ENCODE measurements at regions not wholly inside any gene's neighbourhood (a gene's known extent, or its start where the extent isn't known, plus 50 kb on each side); places are given as distances from the start of the nearest gene placed in this dataset.

DNA sequence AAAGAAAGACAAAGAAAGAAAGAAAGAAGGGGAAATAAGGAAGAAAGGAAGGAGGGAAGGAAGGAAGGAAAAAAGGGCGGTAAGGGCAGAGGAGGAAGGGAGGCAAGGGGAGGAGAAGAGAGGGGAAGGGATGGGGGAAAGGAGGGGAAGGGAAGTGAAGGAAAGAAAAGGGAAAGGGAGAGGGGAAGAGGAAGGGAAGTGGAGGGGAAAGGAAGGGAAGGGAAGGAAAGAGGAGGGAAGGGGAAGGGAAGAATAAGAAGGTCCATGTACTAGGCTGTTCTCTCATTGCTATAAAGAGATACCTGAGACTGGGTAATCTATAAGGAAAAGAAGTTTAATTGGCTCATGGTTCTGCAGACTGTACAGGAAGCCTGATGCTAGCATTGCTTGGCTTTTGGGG, 217.1 kb downstream of the ENC1 start:
- POLR2A ChIA-PET, result no interaction called here
- Histone ChIP-seq H4K20me1 (ENCODE audit: control insufficient read depth, insufficient read depth) (no peaks in the 10 kb centered on the region), H3K27ac (ENCODE audit: control insufficient read depth, insufficient read depth) (no peak overlapping the region), H3K9me3 (replicated peaks; ENCODE audit: control insufficient read depth, insufficient read depth, low read length) (no peaks in the 10 kb centered on the region; the same call in 2 of the 3 replicates), H3K9ac (ENCODE audit: control insufficient read depth, insufficient read depth, low read length) (no peak overlapping the region), H2AFZ (ENCODE audit: control insufficient read depth, low read depth, low read length) (no peak overlapping the region), H3K4me3 (no peak overlapping the region), H3K27me3 (replicated peaks in 1 of 2; ENCODE audit: control insufficient read depth in 2 of 2, insufficient read depth in 2 of 2, low read length in 1 of 2) (no peaks in the 10 kb centered on the region), H3K79me2 (ENCODE audit: control insufficient read depth, insufficient read depth, low read length) (no peaks in the 10 kb centered on the region), H3K4me2 (ENCODE audit: control insufficient read depth, insufficient read depth) (no peak overlapping the region), H3K4me1 (ENCODE audit: control insufficient read depth, insufficient read depth, low read length) (no peaks in the 10 kb centered on the region), H3K36me3 (ENCODE audit: control insufficient read depth in 2 of 2, insufficient read depth in 2 of 2, low read length in 1 of 2) (no peaks in the 10 kb centered on the region)
- CTCF ChIA-PET, result no interaction called here
- BruUV-seq (replicated peaks), result no TSS peak
- no peak for DNase-seq (ENCODE audit: low read depth, low spot score)
- intact Hi-C loops (cut with micrococcal nuclease; ENCODE audit: unreplicated experiment) (no loop called here), in situ Hi-C loops (cut with MboI) (no loop called here)
- RAD21 ChIA-PET (ENCODE audit: unreplicated experiment), result no interaction called here
- FAIRE-seq, result no peak
- SMC1A ChIA-PET (ENCODE audit: uncharacterized antibody, unreplicated experiment), result no interaction called here
- no peak for ATAC-seq
- TF ChIP-seq, protein P1, sequence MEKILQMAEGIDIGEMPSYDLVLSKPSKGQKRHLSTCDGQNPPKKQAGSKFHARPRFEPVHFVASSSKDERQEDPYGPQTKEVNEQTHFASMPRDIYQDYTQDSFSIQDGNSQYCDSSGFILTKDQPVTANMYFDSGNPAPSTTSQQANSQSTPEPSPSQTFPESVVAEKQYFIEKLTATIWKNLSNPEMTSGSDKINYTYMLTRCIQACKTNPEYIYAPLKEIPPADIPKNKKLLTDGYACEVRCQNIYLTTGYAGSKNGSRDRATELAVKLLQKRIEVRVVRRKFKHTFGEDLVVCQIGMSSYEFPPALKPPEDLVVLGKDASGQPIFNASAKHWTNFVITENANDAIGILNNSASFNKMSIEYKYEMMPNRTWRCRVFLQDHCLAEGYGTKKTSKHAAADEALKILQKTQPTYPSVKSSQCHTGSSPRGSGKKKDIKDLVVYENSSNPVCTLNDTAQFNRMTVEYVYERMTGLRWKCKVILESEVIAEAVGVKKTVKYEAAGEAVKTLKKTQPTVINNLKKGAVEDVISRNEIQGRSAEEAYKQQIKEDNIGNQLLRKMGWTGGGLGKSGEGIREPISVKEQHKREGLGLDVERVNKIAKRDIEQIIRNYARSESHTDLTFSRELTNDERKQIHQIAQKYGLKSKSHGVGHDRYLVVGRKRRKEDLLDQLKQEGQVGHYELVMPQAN (conservative IDR thresholded peaks at IDR 0.05), result no peak
- TF ChIP-seq TAF1 (IDR thresholded peaks at IDR 0.05; ENCODE audit: borderline replicate concordance, low read depth, low read length), result no peak
- TF ChIP-seq GATAD2B (conservative IDR thresholded peaks at IDR 0.05; ENCODE audit: low read depth), result no peak
- no peak for TF ChIP-seq BCL11A (IDR thresholded peaks at IDR 0.05; ENCODE audit: low read depth, low read length)
- no peak for TF ChIP-seq NR2C1 (IDR thresholded peaks at IDR 0.05)
- TF ChIP-seq HDAC6 (IDR thresholded peaks at IDR 0.05; ENCODE audit: unreplicated experiment), result no peak
- TF ChIP-seq NFYA (IDR thresholded peaks at IDR 0.05; ENCODE audit: borderline replicate concordance, low read depth, low read length), result no peak
- no peak for TF ChIP-seq ATF7 (IDR thresholded peaks at IDR 0.05; ENCODE audit: low read depth)
- TF ChIP-seq, protein P2, sequence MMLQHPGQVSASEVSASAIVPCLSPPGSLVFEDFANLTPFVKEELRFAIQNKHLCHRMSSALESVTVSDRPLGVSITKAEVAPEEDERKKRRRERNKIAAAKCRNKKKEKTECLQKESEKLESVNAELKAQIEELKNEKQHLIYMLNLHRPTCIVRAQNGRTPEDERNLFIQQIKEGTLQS (IDR thresholded peaks at IDR 0.05; ENCODE audit: borderline replicate concordance, extremely low read depth, low read depth, low read length), result no peak
- no peak for TF ChIP-seq MXI1 (IDR thresholded peaks at IDR 0.05; ENCODE audit: low read depth, low read length)
- TF ChIP-seq, protein P3, sequence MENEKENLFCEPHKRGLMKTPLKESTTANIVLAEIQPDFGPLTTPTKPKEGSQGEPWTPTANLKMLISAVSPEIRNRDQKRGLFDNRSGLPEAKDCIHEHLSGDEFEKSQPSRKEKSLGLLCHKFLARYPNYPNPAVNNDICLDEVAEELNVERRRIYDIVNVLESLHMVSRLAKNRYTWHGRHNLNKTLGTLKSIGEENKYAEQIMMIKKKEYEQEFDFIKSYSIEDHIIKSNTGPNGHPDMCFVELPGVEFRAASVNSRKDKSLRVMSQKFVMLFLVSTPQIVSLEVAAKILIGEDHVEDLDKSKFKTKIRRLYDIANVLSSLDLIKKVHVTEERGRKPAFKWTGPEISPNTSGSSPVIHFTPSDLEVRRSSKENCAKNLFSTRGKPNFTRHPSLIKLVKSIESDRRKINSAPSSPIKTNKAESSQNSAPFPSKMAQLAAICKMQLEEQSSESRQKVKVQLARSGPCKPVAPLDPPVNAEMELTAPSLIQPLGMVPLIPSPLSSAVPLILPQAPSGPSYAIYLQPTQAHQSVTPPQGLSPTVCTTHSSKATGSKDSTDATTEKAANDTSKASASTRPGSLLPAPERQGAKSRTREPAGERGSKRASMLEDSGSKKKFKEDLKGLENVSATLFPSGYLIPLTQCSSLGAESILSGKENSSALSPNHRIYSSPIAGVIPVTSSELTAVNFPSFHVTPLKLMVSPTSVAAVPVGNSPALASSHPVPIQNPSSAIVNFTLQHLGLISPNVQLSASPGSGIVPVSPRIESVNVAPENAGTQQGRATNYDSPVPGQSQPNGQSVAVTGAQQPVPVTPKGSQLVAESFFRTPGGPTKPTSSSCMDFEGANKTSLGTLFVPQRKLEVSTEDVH (IDR thresholded peaks at IDR 0.05; ENCODE audit: low read depth, partially characterized antibody), result no peak
- TF ChIP-seq HDGF (IDR thresholded peaks at IDR 0.05), result no peak
- no peak for TF ChIP-seq CBFB (IDR thresholded peaks at IDR 0.05; ENCODE audit: low read depth)
- no peak for TF ChIP-seq PAX8 (IDR thresholded peaks at IDR 0.05)
- TF ChIP-seq TBL1XR1 (IDR thresholded peaks at IDR 0.05; ENCODE audit: low read depth, low read length), result no peak
- TF ChIP-seq, protein P4, sequence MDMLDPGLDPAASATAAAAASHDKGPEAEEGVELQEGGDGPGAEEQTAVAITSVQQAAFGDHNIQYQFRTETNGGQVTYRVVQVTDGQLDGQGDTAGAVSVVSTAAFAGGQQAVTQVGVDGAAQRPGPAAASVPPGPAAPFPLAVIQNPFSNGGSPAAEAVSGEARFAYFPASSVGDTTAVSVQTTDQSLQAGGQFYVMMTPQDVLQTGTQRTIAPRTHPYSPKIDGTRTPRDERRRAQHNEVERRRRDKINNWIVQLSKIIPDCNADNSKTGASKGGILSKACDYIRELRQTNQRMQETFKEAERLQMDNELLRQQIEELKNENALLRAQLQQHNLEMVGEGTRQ (IDR thresholded peaks at IDR 0.05; ENCODE audit: borderline replicate concordance, low read depth, low read length), result no peak
- no peak for TF ChIP-seq GABPA (IDR thresholded peaks at IDR 0.05; ENCODE audit: low read depth)
- no peak for TF ChIP-seq MYC (IDR thresholded peaks at IDR 0.05; ENCODE audit: insufficient read depth, insufficient read length, insufficient replicate concordance, low read length, severe bottlenecking)
- no peak for TF ChIP-seq SIX5 (IDR thresholded peaks at IDR 0.05; ENCODE audit: low read depth, low read length, severe bottlenecking)
- no peak for TF ChIP-seq MYB (IDR thresholded peaks at IDR 0.05; ENCODE audit: borderline replicate concordance, low read depth, low read length)
- WGBS (ENCODE audit: insufficient coverage, insufficient replicate concordance, low lambda C conversion rate, missing lambda C conversion rate), result 58% methylated on average over 1 of the region's 1 CpG
